AG04449 (cell line): ENCODE measurements at regions not wholly inside any gene's neighbourhood (a gene's known extent, or its start where the extent isn't known, plus 50 kb on each side); places are given as distances from the start of the nearest gene placed in this dataset.

ENCODE experiments used
- CTCF ChIA-PET: fragments of 350-600 bp; formaldehyde crosslinking; extraction: SDS; loops from one replicate; lab custom pipeline; 2021; ENCODE audit warnings: antibody characterized with exemption; lab: Yijun Ruan, JAX
- POLR2A ChIA-PET: fragments of 400-600, 350-600 bp; formaldehyde crosslinking; extraction: SDS; loops from one replicate; lab custom pipeline; 2020; ENCODE audit warnings: antibody characterized with exemption, inconsistent platforms; lab: Yijun Ruan, JAX
- DNase-seq: peaks from one replicate; pipeline ENCODE4 v3.0.0-alpha.2; 2010; ENCODE audit warnings: low read depth, low spot score
- H3K4me3 ChIP-seq: 2 replicates; pipeline ENCODE4 v1.5.1; 2011; ENCODE audit warnings: low read depth, mild to moderate bottlenecking, control low read depth, low read length
- TF ChIP-seq, protein P1 (sequence below): IDR thresholded peaks from one replicate; pipeline ENCODE4 v1.5.1; 2011; ENCODE audit warnings: mild to moderate bottlenecking, moderate library complexity, low read length, control low read depth, inconsistent platforms; ENCODE audit not compliant: insufficient read depth; ENCODE audit errors: missing control alignments

DNA sequence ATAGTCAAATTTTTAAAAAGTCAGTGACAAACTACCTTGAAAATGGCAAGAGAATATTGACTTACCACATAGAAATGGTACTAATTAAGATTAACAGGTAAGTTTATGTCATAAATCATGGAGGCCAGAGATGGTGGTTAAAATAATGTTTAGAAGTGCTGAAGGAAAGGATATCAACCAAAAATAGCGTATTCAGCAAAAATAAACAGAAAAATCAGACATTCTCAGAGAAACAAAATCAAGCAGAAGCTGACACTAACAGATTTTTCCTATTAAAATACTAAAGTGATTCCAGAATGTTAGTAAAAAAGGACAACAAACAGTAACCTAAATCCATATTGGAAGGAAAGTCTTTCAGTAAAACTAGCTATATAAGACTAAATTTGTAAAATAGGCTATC lies 959.9 kb upstream of the CDH10 start:
- TF ChIP-seq, protein P1, sequence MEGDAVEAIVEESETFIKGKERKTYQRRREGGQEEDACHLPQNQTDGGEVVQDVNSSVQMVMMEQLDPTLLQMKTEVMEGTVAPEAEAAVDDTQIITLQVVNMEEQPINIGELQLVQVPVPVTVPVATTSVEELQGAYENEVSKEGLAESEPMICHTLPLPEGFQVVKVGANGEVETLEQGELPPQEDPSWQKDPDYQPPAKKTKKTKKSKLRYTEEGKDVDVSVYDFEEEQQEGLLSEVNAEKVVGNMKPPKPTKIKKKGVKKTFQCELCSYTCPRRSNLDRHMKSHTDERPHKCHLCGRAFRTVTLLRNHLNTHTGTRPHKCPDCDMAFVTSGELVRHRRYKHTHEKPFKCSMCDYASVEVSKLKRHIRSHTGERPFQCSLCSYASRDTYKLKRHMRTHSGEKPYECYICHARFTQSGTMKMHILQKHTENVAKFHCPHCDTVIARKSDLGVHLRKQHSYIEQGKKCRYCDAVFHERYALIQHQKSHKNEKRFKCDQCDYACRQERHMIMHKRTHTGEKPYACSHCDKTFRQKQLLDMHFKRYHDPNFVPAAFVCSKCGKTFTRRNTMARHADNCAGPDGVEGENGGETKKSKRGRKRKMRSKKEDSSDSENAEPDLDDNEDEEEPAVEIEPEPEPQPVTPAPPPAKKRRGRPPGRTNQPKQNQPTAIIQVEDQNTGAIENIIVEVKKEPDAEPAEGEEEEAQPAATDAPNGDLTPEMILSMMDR = no peak
- POLR2A ChIA-PET = no interaction called here
- no peak overlapping the region for H3K4me3 ChIP-seq
- DNase-seq = no peak
- CTCF ChIA-PET = no interaction called here

DNA sequence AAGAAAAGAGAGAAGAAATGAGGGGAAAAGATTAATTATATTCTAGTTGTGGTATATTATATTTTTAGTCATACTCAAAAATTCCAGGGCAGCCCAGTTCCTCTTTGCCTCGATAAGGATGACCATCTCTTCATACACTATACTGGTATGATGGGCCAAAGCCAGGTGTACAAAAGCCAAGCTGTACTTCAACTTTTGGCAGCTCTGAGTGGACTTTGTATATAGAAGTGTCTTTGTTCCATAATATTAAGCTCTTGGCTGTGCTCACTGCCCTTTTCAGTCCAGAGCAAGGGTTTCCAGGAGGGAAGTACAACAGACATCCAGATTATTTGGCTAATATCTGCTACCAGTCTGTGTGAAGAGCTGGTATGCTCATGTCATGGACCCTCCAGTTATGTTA lies 934.3 kb upstream of the CDH10 start:
- TF ChIP-seq, protein P1 = no peak

DNA sequence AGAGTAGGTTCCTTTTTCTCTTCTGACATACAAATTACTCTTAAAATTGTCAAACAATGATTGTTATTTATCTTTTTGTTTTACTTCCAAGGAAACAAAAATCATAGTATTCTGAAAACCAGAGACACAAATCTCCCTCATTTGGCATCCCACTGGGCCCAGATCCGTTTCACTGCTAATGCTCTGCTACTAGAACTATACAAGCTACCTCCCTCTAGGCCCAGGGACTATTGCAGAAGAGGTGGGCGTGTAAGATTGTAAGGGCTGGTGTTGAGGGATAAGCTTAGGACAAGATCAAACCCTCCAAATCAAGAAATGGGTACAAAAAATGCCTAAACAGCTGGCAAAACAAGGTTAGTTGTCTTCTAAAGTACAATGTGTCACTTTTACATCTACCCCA lies 928.9 kb upstream of the CDH10 start:
- H3K4me3 ChIP-seq = no peak overlapping the region
- TF ChIP-seq, protein P1 = no peak
- DNase-seq = no peak
- POLR2A ChIA-PET = no interaction called here
- CTCF ChIA-PET = no interaction called here

More for the DNA sequence above, 934.3 kb upstream of the CDH10 start:
- DNase-seq = no peak
- CTCF ChIA-PET = no interaction called here
- POLR2A ChIA-PET = no interaction called here
- H3K4me3 ChIP-seq = no peak overlapping the region

DNA sequence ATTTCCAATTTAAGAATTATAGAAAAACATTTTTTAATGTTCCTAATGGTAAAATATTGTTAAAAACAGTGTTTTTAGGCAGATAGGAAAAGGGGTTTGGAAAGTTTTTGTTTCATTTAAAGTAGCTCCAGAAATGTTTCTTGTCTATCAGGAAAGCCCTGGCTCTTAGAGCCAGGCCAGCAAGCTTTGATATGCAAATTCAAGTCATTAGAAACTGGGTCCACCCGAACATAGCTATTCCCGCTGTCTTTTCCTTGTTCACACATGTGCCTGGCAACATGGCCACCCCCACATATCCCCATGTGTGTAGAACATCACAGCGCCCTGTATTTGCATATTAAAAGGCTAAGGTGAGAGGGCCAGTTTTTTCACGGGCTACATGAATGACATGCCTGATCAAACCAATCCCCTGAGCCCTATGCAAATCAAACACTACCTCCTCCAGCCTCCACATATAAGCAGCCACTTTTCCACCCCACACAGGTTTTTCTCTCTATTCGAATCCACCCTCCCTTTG lies 925.3 kb upstream of the CDH10 start:
- TF ChIP-seq, protein P1 = no peak
- ChIA-PET POLR2A (no interaction called here), CTCF (no interaction called here)
- DNase-seq = no peak
- H3K4me3 ChIP-seq = no peak overlapping the region

DNA sequence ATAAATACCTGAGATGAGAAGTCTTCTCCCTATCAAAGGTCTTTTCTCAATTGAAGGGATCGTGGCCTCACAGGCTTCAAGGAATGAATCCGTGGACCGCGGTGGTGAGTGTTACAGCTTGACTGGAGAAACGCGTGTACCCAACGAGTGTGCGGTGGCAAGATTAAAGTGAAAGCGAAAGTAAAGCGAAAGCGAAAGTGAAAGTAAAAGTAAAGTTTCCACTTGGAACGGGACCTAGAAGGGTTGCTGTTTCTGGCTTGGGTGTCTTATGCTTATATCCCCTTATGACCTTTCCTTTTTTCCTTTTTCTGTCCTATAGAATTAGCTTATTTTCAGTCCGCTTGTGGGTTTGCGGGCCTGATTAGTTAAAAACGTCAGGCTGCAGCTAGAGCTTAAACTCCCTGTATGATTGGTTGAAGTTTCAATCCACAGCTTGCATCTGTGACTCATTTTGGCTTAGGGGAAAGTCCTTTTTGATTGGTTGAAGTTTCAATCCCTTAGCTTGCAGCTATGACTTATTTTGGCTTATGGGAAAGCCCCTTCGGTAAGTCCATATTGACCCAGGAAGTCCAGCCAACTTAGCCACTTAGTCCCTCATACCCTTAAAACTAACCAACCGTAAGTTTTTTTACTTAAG lies 924.3 kb upstream of the CDH10 start:
- no peak for DNase-seq
- POLR2A ChIA-PET = no interaction called here
- CTCF ChIA-PET = no interaction called here
- no peak overlapping the region for H3K4me3 ChIP-seq
- TF ChIP-seq, protein P1 = no peak

DNA sequence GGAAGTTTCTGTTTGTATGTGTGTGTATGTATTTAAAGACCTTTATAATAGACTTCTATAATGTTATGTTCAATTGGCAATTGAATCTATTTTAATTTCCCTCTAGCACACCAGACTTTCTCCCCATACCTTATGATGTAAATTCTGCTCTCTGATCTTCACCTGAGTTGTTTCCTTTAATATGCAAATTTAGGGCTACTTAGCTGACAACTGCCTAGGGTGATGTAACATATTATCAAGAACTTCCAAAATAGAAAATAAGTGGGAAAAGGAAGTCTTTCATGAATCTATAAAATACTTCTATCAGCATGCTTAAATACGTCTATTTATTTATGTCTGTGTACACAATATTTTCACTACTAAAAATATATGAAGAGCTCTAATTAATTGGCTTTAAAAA lies 923.5 kb upstream of the CDH10 start:
- H3K4me3 ChIP-seq = no peak overlapping the region
- CTCF ChIA-PET = no interaction called here
- TF ChIP-seq, protein P1 = no peak
- POLR2A ChIA-PET = no interaction called here
- DNase-seq = no peak
